Ovary (tissue), 3 donors: ENCODE measurements at regions not wholly inside any gene's neighbourhood (a gene's known extent, or its start where the extent isn't known, plus 50 kb on each side); places are given as distances from the start of the nearest gene placed in this dataset.

Experiments
- CTCF ChIP-seq, 3 donors: fragments of 450-650 bp in 2 of 3; fragments of 200-600 bp in 1 of 3; IDR thresholded peaks; one replicate each; pipeline versions ENCODE4 v1.5.1 to v1.8.0; 2016 to 2022; ENCODE audit warnings: antibody characterized with exemption in 3 of 3, mild to moderate bottlenecking in 1 of 3
- EP300 ChIP-seq: sonication (generic); formaldehyde crosslinking; IDR thresholded peaks from one replicate; pipeline ENCODE4 v1.6.1; 2017; ENCODE audit warnings: antibody characterized with exemption
- donor health status: DM: no; HTN: no; CAD: no.

- no peak for TF ChIP-seq CTCF (IDR thresholded peaks at IDR 0.05)
- TF ChIP-seq EP300: no peak
These were observed 780.3 kb downstream of the KCTD16 start for GRCh38 chr5:144950996-144951395.
